Esophagus muscularis mucosa (tissue), 4 donors: ENCODE measurements at regions not wholly inside any gene's neighbourhood (a gene's known extent, or its start where the extent isn't known, plus 50 kb on each side); places are given as distances from the start of the nearest gene placed in this dataset.

ENCODE experiments used
- DNase-seq: peaks from one replicate; pipeline ENCODE4 v3.0.0-alpha.2; 2017; ENCODE audit errors: extremely low spot score
- H3K27ac ChIP-seq, 4 donors: fragments of 200-600 bp; sonication (generic); replicated peaks in 1 of 4; 1 replicate in 3 of 4; 2 replicates in 1 of 4; pipeline ENCODE4 v1.5.1; 2016 to 2019; ENCODE audit warnings: mild to moderate bottlenecking in 1 of 4
- H3K27me3 ChIP-seq, 4 donors: fragments of 200-600 bp; sonication (generic); one replicate each; pipeline versions ENCODE4 v1.5.1 to v1.6.0; 2016 to 2019
- H3K36me3 ChIP-seq, 4 donors: fragments of 200-600 bp; sonication (generic); one replicate each; pipeline ENCODE4 v1.5.1; 2016 to 2019
- H3K4me1 ChIP-seq, 4 donors: fragments of 200-600 bp; sonication (generic); one replicate each; pipeline ENCODE4 v1.5.1; 2016 to 2019
- H3K4me3 ChIP-seq, 4 donors: fragments of 200-600 bp; sonication (generic); 1 replicate in 2 of 4; 2 replicates in 2 of 4; pipeline ENCODE4 v1.5.1; 2016 to 2019; ENCODE audit warnings: mild to moderate bottlenecking in 4 of 4, moderate library complexity in 1 of 4
- H3K9me3 ChIP-seq, 4 donors: fragments of 200-600 bp; sonication (generic); 1 replicate in 3 of 4; 2 replicates in 1 of 4; pipeline ENCODE4 v1.5.1; 2016 to 2019
- EP300 ChIP-seq: sonication (generic); formaldehyde crosslinking; IDR thresholded peaks from one replicate; pipeline ENCODE4 v1.6.1; 2017; ENCODE audit warnings: antibody characterized with exemption
- POLR2A ChIP-seq: fragments of 450-650 bp; IDR thresholded peaks from one replicate; pipeline ENCODE4 v1.6.1; 2017; ENCODE audit warnings: antibody characterized with exemption, moderate library complexity, mild to moderate bottlenecking, low read depth
- POLR2AphosphoS5 ChIP-seq, 2 donors: sonication (generic); formaldehyde crosslinking; IDR thresholded peaks; one replicate each; pipeline ENCODE4 v1.6.1; 2017; ENCODE audit warnings: antibody characterized with exemption in 2 of 2
- WGBS: methylation state at CpG from one replicate; pipeline ENCODE4 v1.1.5; 2018; 5-methylcytosine and 5-hydroxymethylcytosine counted together
- intact Hi-C: fragments of 100-400 bp; cut with DNase I; formaldehyde crosslinking; loops from one replicate; pipeline ENCODE4 v1.15.1; 2023
- TF ChIP-seq, protein P1 (sequence below), 3 experiments: fragments of 200-600 bp in 2 of 3; fragments of 450-650 bp in 1 of 3; sonication (generic) in 2 of 3; IDR thresholded peaks; one replicate each; pipeline ENCODE4 v1.5.1; 2017 to 2019; ENCODE audit warnings: antibody characterized with exemption in 3 of 3, mild to moderate bottlenecking in 2 of 3, moderate library complexity in 1 of 3

DNA sequence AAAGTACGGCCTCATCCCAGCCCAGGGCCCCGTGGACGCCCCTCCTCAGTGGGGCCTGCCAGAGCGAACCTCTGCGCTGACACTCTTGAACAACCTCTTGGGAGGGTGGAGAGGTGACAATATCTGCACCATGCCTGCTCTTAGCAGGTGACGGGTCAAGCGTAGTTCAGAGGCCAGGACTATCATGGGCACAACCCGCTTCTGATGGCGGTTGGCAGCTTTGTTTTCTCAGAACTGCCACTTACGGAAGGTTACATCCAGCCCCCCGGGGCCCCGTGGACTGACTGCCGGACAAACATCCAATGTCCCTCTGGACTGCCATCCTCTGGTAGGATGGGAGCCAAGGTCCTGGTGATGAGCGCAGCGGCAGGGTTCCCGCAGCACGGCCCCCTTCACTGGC lies 91.1 kb downstream of the TUBA3C start:
- Histone ChIP-seq H3K4me1 (no peaks in the 10 kb centered on the region), H3K36me3 (no peaks in the 10 kb centered on the region), H3K4me3 (no peak overlapping the region), H3K9me3 (no peaks in the 10 kb centered on the region), H3K27ac (no peak overlapping the region), H3K27me3 (peaks cover 0 to 10% (median 0%) of the 10 kb centered on the region in 4 donors)
- DNase-seq, result no peak
- intact Hi-C loops, result no loop called here
- TF ChIP-seq POLR2A, result no peak
- TF ChIP-seq, protein P1, sequence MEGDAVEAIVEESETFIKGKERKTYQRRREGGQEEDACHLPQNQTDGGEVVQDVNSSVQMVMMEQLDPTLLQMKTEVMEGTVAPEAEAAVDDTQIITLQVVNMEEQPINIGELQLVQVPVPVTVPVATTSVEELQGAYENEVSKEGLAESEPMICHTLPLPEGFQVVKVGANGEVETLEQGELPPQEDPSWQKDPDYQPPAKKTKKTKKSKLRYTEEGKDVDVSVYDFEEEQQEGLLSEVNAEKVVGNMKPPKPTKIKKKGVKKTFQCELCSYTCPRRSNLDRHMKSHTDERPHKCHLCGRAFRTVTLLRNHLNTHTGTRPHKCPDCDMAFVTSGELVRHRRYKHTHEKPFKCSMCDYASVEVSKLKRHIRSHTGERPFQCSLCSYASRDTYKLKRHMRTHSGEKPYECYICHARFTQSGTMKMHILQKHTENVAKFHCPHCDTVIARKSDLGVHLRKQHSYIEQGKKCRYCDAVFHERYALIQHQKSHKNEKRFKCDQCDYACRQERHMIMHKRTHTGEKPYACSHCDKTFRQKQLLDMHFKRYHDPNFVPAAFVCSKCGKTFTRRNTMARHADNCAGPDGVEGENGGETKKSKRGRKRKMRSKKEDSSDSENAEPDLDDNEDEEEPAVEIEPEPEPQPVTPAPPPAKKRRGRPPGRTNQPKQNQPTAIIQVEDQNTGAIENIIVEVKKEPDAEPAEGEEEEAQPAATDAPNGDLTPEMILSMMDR (IDR thresholded peaks at IDR 0.05), result no peak
- no peak for TF ChIP-seq EP300
- no peak for TF ChIP-seq POLR2AphosphoS5 (IDR thresholded peaks at IDR 0.05)
- 94% methylated on average over 11 of the region's 17 CpGs for WGBS

DNA sequence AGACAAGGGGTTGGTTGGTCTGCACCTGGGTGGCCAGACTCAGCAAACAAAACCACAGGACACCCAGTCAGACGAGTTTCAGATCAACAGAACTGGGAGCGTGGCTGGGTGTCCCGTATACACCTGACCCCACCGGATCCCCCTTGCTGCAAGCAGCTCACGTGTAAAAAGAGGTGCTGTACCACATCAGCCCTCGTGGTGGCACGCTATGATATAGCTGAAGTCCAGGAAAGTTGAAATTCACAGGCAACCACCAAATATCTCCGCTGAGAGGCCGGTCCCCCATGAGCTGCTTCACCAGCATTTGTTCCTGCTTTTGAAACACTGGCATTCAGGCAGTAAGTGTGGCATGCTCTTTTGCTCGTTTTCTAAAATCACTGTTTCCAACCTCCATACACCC lies 92.3 kb downstream of the TUBA3C start:
- Histone ChIP-seq H3K9me3 (no peaks in the 10 kb centered on the region), H3K27ac (no peak overlapping the region), H3K27me3 (peaks cover 0 to 16% (median 0%) of the 10 kb centered on the region in 4 donors), H3K36me3 (no peaks in the 10 kb centered on the region), H3K4me1 (no peaks in the 10 kb centered on the region), H3K4me3 (no peak overlapping the region)
- intact Hi-C loops, result no loop called here
- no peak for DNase-seq
- WGBS, result 62% methylated on average over 7 of the region's 10 CpGs
- no peak for TF ChIP-seq POLR2AphosphoS5 (IDR thresholded peaks at IDR 0.05)

- DNase-seq, result no peak
- Histone ChIP-seq H3K9me3 (no peaks in the 10 kb centered on the region), H3K4me1 (no peaks in the 10 kb centered on the region), H3K27me3 (peaks cover 0 to 16% (median 0%) of the 10 kb centered on the region in 4 donors), H3K36me3 (no peaks in the 10 kb centered on the region), H3K4me3 (no peak overlapping the region), H3K27ac (no peak overlapping the region)
- 75% methylated on average over 7 of the region's 8 CpGs for WGBS
- intact Hi-C loops, result no loop called here
- TF ChIP-seq, protein P1 (IDR thresholded peaks at IDR 0.05), result no peak
- TF ChIP-seq POLR2A (no peak), POLR2AphosphoS5 (IDR thresholded peaks at IDR 0.05) (no peak), EP300 (no peak)
Measured at GRCh38 chr13:19088416-19088815, 93.2 kb downstream of the TUBA3C start.

DNA sequence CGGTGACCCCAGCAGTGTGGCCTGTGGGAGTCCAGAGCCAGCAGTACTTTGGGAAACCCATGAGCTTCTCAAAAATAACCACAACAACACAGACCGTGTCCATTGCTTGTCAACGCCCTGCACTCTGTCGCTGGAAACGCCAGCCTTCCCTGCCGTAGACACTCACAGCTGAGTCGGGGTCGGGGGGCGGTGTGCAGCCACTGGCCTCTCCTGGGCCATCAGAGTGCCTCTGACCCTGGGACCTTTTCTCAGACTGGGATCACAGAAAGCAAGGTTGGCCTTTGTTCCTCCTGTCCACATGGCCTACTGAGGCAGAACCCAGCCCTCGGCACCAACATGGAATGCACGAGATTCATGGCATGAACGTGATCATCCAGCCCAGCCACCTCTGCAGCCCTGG lies 95.7 kb downstream of the TUBA3C start:
- Histone ChIP-seq H3K36me3 (no peaks in the 10 kb centered on the region), H3K4me1 (no peaks in the 10 kb centered on the region), H3K4me3 (no peak overlapping the region), H3K27me3 (peaks cover 0 to 16% (median 0%) of the 10 kb centered on the region in 4 donors), H3K27ac (no peak overlapping the region), H3K9me3 (peaks cover 0 to 10% (median 3%) of the 10 kb centered on the region in 4 donors)
- intact Hi-C loops, result no loop called here
- 88% methylated on average over 12 of the region's 12 CpGs for WGBS
- TF ChIP-seq, protein P1 (IDR thresholded peaks at IDR 0.05), result no peak
- TF ChIP-seq POLR2AphosphoS5 (IDR thresholded peaks at IDR 0.05) (no peak), EP300 (no peak), POLR2A (no peak)
- no peak for DNase-seq

GRCh38 chr13:19085258-19085657 lies 96.4 kb downstream of the TUBA3C start:
- WGBS, result 33% methylated on average over 2 of the region's 3 CpGs
- H3K36me3 ChIP-seq, result no peaks in the 10 kb centered on the region
- no peak overlapping the region for H3K27ac ChIP-seq
- no peaks in the 10 kb centered on the region for H3K4me1 ChIP-seq
- TF ChIP-seq POLR2A, result no peak
- no peak for TF ChIP-seq EP300
- no peak for TF ChIP-seq POLR2AphosphoS5 (IDR thresholded peaks at IDR 0.05)
- TF ChIP-seq, protein P1 (IDR thresholded peaks at IDR 0.05), result no peak
- no peak for DNase-seq
- peaks cover 0 to 10% (median 3%) of the 10 kb centered on the region in 4 donors for H3K9me3 ChIP-seq
- intact Hi-C loops, result no loop called here
- peaks cover 0 to 15% (median 0%) of the 10 kb centered on the region in 4 donors for H3K27me3 ChIP-seq
- H3K4me3 ChIP-seq, result no peak overlapping the region
